OCI-LY3 (cell line): ENCODE measurements at regions not wholly inside any gene's neighbourhood (a gene's known extent, or its start where the extent isn't known, plus 50 kb on each side); places are given as distances from the start of the nearest gene placed in this dataset.

Experiments used
- H2AFZ ChIP-seq: fragments of 200-600, 300-600 bp; shearing (Covaris generic); 2 replicates; pipeline ENCODE4 v1.6.0; 2014; ENCODE audit warnings: antibody characterized with exemption, low read depth, low read length
- H3K27ac ChIP-seq: fragments of 200-600, 300-600 bp; sonication (generic); 2 replicates; pipeline ENCODE4 v1.5.1; 2014; ENCODE audit warnings: mild to moderate bottlenecking, low read length, moderate library complexity, mixed read lengths
- H3K27me3 ChIP-seq: fragments of 200-600, 300-600 bp; sonication (generic); 2 replicates; pipeline ENCODE4 v1.6.1; 2014; ENCODE audit warnings: low read depth, low read length, mixed read lengths
- H3K36me3 ChIP-seq: fragments of 200-600, 300-600 bp; sonication (generic); replicated peaks from 2 replicates; pipeline ENCODE3; 2014; ENCODE audit warnings: low read depth, low read length, mixed read lengths
- H3K4me1 ChIP-seq: fragments of 300-600, 200-600 bp; sonication (generic); 2 replicates; pipeline ENCODE4 v1.6.1; 2014; ENCODE audit warnings: low read length, mixed read lengths
- H3K4me2 ChIP-seq: fragments of 200-600, 300-600 bp; sonication (generic); 2 replicates; pipeline ENCODE4 v1.6.1; 2014; ENCODE audit warnings: low read length, mixed read lengths
- H3K4me3 ChIP-seq: fragments of 300-600, 200-600 bp; sonication (generic); 2 replicates; pipeline ENCODE4 v1.5.1; 2014; ENCODE audit warnings: antibody characterized with exemption, mild to moderate bottlenecking, low read length, moderate library complexity
- H3K79me2 ChIP-seq: fragments of 300-600, 200-600 bp; shearing (Covaris generic); 2 replicates; pipeline ENCODE4 v1.6.1; 2014; ENCODE audit warnings: mild to moderate bottlenecking, low read length, mixed read lengths
- H3K9ac ChIP-seq: fragments of 300-600, 200-600 bp; shearing (Covaris generic); 2 replicates; pipeline ENCODE4 v1.6.0; 2014; ENCODE audit warnings: mild to moderate bottlenecking, low read length, moderate library complexity
- H3K9me3 ChIP-seq: fragments of 200-600, 300-600 bp; shearing (Covaris generic); 2 replicates; pipeline ENCODE4 v1.6.1; 2014; ENCODE audit warnings: low read length, mixed read lengths; ENCODE audit not compliant: insufficient read depth
- H4K20me1 ChIP-seq: fragments of 200-600, 300-600 bp; sonication (generic); 2 replicates; pipeline ENCODE4 v1.6.1; 2016; ENCODE audit warnings: low read length, mixed read lengths; ENCODE audit not compliant: insufficient read depth
- EZH2phosphoT487 ChIP-seq: fragments of 200-600 bp; shearing (Covaris generic); IDR thresholded peaks from 2 replicates; pipeline ENCODE4 v1.6.1; 2018; ENCODE audit warnings: antibody characterized with exemption, mixed run types, low read depth
- TF ChIP-seq, protein P1 (sequence below): fragments of 200-600, 300-600 bp; sonication (generic); IDR thresholded peaks from 2 replicates; pipeline ENCODE4 v1.5.1; 2014; ENCODE audit warnings: antibody characterized with exemption, low read length, low read depth

DNA sequence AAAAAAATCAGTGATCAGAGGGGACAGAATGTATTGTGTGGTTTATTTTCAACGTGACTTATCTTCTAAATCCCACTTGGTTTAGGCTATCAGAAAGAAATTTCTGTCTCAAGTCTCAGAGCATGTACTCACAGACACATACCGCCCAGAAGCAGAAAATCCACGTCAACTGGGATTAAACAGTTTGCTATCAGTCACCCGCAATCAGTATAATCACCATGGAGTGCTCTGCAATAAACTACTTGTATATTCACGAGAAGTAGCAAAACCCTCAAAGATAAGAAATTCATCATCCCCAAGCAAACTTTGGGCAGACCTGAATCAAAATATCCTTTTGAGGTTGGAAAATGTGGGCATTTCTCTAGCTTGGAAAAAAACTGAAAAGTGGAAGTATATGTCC lies 259.1 kb downstream of the FGFR2 start:
- Histone ChIP-seq H3K9me3 (no peaks in the 10 kb centered on the region), H3K36me3 (no peaks in the 10 kb centered on the region), H3K4me2 (0 out of 2 replicates have a peak overlapping the region, but pooled peaks have one; percentile 31), H3K27ac (no peak overlapping the region), H3K9ac (no peak overlapping the region), H2AFZ (no peak overlapping the region), H4K20me1 (no peaks in the 10 kb centered on the region), H3K4me1 (peaks cover 29% of the 10 kb centered on the region), H3K27me3 (no peaks in the 10 kb centered on the region), H3K79me2 (no peaks in the 10 kb centered on the region), H3K4me3 (no peak overlapping the region)
- TF ChIP-seq, protein P1, sequence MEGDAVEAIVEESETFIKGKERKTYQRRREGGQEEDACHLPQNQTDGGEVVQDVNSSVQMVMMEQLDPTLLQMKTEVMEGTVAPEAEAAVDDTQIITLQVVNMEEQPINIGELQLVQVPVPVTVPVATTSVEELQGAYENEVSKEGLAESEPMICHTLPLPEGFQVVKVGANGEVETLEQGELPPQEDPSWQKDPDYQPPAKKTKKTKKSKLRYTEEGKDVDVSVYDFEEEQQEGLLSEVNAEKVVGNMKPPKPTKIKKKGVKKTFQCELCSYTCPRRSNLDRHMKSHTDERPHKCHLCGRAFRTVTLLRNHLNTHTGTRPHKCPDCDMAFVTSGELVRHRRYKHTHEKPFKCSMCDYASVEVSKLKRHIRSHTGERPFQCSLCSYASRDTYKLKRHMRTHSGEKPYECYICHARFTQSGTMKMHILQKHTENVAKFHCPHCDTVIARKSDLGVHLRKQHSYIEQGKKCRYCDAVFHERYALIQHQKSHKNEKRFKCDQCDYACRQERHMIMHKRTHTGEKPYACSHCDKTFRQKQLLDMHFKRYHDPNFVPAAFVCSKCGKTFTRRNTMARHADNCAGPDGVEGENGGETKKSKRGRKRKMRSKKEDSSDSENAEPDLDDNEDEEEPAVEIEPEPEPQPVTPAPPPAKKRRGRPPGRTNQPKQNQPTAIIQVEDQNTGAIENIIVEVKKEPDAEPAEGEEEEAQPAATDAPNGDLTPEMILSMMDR: no peak
- TF ChIP-seq EZH2phosphoT487: no peak

DNA sequence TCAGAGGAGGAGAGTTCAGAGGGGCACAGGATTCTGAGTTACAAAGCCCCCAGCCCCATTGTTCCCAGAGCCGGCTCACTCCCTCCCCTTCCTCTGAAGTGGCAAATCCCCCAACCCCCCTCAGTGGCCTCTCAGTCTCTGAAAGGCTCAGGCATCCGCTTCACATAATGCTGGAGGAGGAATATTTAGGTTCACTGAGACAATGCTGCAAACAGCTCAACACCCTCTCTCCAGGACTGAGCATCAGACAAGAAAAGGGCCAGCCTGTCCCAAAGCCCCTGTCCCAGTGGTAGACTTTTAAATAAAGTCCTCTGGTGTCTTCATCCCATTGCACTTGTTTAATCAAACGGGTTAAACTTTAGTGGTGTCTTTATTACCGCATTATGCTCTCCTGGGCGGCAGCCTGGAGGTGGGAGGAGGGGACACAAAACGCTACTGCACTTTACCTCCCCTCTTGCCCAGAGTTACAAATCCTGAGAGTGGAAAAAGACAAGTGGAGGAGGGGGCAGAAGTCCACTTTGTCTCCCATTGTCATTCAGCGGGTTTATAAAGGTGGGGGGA lies 257.9 kb downstream of the FGFR2 start:
- H3K36me3 ChIP-seq: no peaks in the 10 kb centered on the region
- peaks cover 29% of the 10 kb centered on the region for H3K4me1 ChIP-seq
- no peak overlapping the region for H3K9ac ChIP-seq
- H3K79me2 ChIP-seq: no peaks in the 10 kb centered on the region
- no peaks in the 10 kb centered on the region for H3K9me3 ChIP-seq
- no peaks in the 10 kb centered on the region for H3K27me3 ChIP-seq
- H3K4me2 ChIP-seq: no peak overlapping the region
- no peak overlapping the region for H3K27ac ChIP-seq
- no peak for TF ChIP-seq EZH2phosphoT487
- TF ChIP-seq, protein P1: no peak
- no peak overlapping the region for H3K4me3 ChIP-seq
- no peak overlapping the region for H2AFZ ChIP-seq
- no peaks in the 10 kb centered on the region for H4K20me1 ChIP-seq

- Histone ChIP-seq H3K9ac (no peak overlapping the region), H4K20me1 (no peaks in the 10 kb centered on the region), H3K27ac (no peak overlapping the region), H3K4me2 (no peak overlapping the region), H3K4me3 (no peak overlapping the region), H2AFZ (no peak overlapping the region), H3K27me3 (no peaks in the 10 kb centered on the region), H3K79me2 (no peaks in the 10 kb centered on the region), H3K36me3 (no peaks in the 10 kb centered on the region), H3K4me1 (no peaks in the 10 kb centered on the region), H3K9me3 (0 out of 2 replicates have a peak, but pooled peaks cover 4% of the 10 kb centered on the region)
- no peak for TF ChIP-seq EZH2phosphoT487
- TF ChIP-seq, protein P1: no peak
Observed at GRCh38 chr10:121351540-121351939, 246.7 kb downstream of the FGFR2 start.

GRCh38 chr10:121352231-121352855 lies 245.9 kb downstream of the FGFR2 start:
- no peak overlapping the region for H3K9ac ChIP-seq
- H3K9me3 ChIP-seq: 0 out of 2 replicates have a peak, but pooled peaks cover 4% of the 10 kb centered on the region
- H3K4me1 ChIP-seq: no peaks in the 10 kb centered on the region
- H3K4me3 ChIP-seq: no peak overlapping the region
- H3K27me3 ChIP-seq: no peaks in the 10 kb centered on the region
- H4K20me1 ChIP-seq: no peaks in the 10 kb centered on the region
- no peak overlapping the region for H3K27ac ChIP-seq
- H3K4me2 ChIP-seq: no peak overlapping the region
- H3K36me3 ChIP-seq: no peaks in the 10 kb centered on the region
- H3K79me2 ChIP-seq: no peaks in the 10 kb centered on the region
- no peak overlapping the region for H2AFZ ChIP-seq
- TF ChIP-seq, protein P1: no peak
- TF ChIP-seq EZH2phosphoT487: no peak
